ENCODE measurements at regions not wholly inside any gene's neighbourhood (a gene's known extent, or its start where the extent isn't known, plus 50 kb on each side); places are given as distances from the start of the nearest gene placed in this dataset.

DNA sequence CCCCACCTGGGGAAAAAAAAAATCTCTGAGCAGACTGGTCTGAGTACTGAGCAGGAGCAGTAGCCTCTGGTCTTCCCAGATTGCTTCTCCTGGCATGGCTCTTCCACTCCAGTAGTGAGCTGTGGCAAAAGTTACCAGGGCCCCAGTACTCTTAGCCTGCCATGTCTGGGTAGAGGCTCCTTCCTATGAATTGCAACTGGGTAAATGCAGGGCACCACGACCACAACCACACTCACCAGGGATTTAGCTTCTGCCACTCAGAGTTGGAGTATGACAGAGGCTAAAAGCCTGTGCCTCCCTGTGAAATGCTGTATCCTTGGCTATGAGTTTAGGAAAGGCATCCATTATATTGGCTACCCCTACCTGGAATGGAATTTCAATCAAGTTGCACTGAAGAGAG, 67.9 kb upstream of the CCDC54 start:
- DNase-seq (ENCODE audit: low spot score) = no peak

DNA sequence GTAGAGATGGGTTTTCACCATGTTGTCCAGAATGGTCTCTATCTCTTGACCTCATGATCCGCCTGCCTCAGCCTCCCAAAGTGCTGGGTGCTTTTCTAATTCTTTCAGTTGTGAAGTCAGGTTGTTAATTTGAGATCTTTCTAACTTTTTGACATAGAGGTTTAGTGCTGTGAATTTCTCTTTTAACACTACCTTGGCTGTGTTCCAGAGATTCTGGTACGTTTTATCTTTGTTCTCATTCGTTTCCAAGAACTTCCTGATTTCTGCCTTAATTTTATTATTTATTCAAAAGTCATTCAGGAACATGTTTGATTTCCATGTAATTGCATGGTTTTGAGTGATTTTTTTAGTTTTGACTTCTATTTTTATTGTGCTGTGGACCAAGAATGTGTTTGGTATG, 63.5 kb upstream of the CCDC54 start:
- no peak for DNase-seq (ENCODE audit: low spot score)

DNA sequence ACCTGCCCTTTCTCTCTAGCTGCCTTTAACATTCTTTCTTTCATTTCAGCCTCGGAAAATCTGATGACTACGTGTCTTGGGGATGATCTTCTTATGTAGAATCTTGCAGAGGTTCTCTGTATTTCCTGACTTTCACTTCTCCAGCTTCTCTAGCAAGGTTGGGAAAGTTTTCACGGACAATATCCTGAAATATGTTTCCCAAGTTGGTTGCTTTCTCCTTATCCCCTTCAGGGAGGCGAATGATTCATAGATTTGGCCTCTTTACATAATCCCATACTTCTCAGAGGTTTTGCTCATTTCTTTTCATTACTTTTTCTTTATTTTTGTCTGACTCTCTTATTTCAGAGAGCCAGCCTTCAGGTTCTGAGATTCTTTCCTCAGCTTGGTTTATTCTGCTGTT, 62.1 kb upstream of the CCDC54 start:
- no peak for DNase-seq (ENCODE audit: low spot score)

DNA sequence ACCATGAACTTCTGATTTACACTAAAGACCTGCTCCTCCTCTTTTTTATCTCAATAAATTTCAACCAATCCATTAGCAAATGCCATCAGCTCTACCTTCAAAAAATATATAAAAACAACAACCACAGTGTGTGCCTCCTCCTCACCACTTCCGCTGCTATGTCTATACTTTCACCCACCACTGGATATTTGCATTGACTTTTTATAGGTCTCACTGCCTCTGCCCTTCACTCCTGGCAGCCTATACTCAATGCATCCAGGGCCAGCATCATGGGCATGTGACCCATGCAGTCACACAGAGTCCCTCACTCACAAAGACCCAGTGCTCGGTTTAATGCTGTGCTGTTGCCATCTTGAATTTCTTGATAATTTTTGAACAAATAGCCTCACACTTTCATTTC, 53.5 kb upstream of the CCDC54 start:
- no peak for DNase-seq (ENCODE audit: low spot score)

DNA sequence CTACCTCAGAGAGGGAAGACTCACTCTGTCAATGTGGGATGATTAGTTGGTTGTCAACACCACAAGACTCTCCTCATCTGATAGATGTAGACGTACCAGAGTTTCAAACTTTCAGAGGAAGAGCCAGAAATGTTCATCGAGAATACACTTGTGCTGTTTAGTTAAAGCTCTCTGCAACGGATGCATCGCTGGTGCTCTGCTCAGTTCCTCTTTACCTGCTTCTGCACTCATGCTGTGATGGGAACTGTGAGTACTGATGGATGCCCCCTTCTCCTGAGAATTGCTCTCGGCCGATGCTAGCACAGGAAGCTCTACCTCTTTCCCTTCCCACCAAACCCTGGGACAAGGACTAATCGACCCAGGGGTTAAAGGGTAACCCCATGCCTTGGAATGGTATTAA, 51.8 kb upstream of the CCDC54 start:
- DNase-seq (ENCODE audit: low spot score) = no peak

Measured in A172 (cell line).